Natural killer cell (primary cell): ENCODE measurements at regions not wholly inside any gene's neighbourhood (a gene's known extent, or its start where the extent isn't known, plus 50 kb on each side); places are given as distances from the start of the nearest gene placed in this dataset.

Experiments
- ATAC-seq, 3 donors: fragments of 150-1000 bp in 2 of 3; fragments of 200-7000 bp in 1 of 3; cut with Tn5 transposase; 1 replicate in 1 of 3; 2 replicates in 2 of 3; pipeline ENCODE4 v1.10.0; 2021; ENCODE audit warnings: mild to moderate bottlenecking in 2 of 3, moderate library complexity in 2 of 3
- DNase-seq, 2 donors: peaks; one replicate each; pipeline versions ENCODE4 v3.0.0 to v3.0.0-alpha.2; 2013 to 2021; ENCODE audit warnings: mixed read lengths in 1 of 2
- H3K27ac ChIP-seq: one replicate; pipeline ENCODE4 v1.5.1; 2013; ENCODE audit warnings: mild to moderate bottlenecking, low read length
- H3K27me3 ChIP-seq: one replicate; pipeline ENCODE4 v1.6.1; 2013; ENCODE audit warnings: low read length; ENCODE audit not compliant: control insufficient read depth, insufficient read depth
- H3K36me3 ChIP-seq: one replicate; pipeline ENCODE4 v1.6.1; 2013; ENCODE audit warnings: low read length; ENCODE audit not compliant: control insufficient read depth, insufficient read depth
- H3K4me1 ChIP-seq: one replicate; pipeline ENCODE4 v1.6.1; 2013; ENCODE audit warnings: low read length; ENCODE audit not compliant: control insufficient read depth, insufficient read depth
- H3K4me3 ChIP-seq: one replicate; pipeline ENCODE4 v1.5.1; 2013; ENCODE audit warnings: low read length
- H3K9me3 ChIP-seq: one replicate; pipeline ENCODE4 v1.6.1; 2013; ENCODE audit warnings: low read length; ENCODE audit not compliant: control insufficient read depth, insufficient read depth
- H3K27ac Mint-ChIP-seq, 2 donors: one replicate each; pipeline ENCODE4 v1.8.0; 2022; ENCODE audit warnings: mild to moderate bottlenecking in 2 of 2, mixed read lengths in 2 of 2, moderate library complexity in 1 of 2
- H3K27me3 Mint-ChIP-seq, 2 donors: one replicate each; pipeline ENCODE4 v1.8.0; 2022; ENCODE audit warnings: low read depth in 2 of 2, mixed read lengths in 2 of 2
- H3K36me3 Mint-ChIP-seq: one replicate; pipeline ENCODE4 v1.8.0; 2022; ENCODE audit warnings: mixed read lengths
- H3K4me1 Mint-ChIP-seq, 2 donors: one replicate each; pipeline ENCODE4 v1.8.0; 2022; ENCODE audit warnings: mixed read lengths in 2 of 2
- H3K4me3 Mint-ChIP-seq: one replicate; pipeline ENCODE4 v1.8.0; 2022; ENCODE audit warnings: mild to moderate bottlenecking, moderate library complexity, mixed read lengths
- H3K9me3 Mint-ChIP-seq, 2 donors: one replicate each; pipeline ENCODE4 v1.8.0; 2022; ENCODE audit warnings: mixed read lengths in 2 of 2
- CTCF ChIP-seq: fragments of 200-600 bp; IDR thresholded peaks from one replicate; pipeline ENCODE4 v1.8.0; 2022; ENCODE audit warnings: antibody characterized with exemption
- WGBS: methylation state at CpG from one replicate; pipeline ENCODE4 v1.1.7; 2013; ENCODE audit warnings: missing lambda C conversion rate; ENCODE audit not compliant: insufficient coverage; 5-methylcytosine and 5-hydroxymethylcytosine counted together
- intact Hi-C: fragments of 100-400 bp; cut with micrococcal nuclease; formaldehyde crosslinking; loops from one replicate; pipeline ENCODE4 v1.14.2; 2022

- 91% methylated on average over 3 of the region's 4 CpGs for WGBS
- ATAC-seq: no peak
- H3K27me3 Mint-ChIP-seq: no peaks in the 10 kb centered on the region
Measured at GRCh38 chr15:62337934-62338333, 172.8 kb upstream of the C2CD4B start.

GRCh38 chr15:62338497-62338896 is 173.4 kb upstream of the C2CD4B start:
- H3K27ac ChIP-seq: no peak overlapping the region
- no peaks in the 10 kb centered on the region for H3K4me1 Mint-ChIP-seq
- H3K27me3 ChIP-seq: no peaks in the 10 kb centered on the region
- no peaks in the 10 kb centered on the region for H3K9me3 Mint-ChIP-seq
- H3K36me3 Mint-ChIP-seq: no peaks in the 10 kb centered on the region
- H3K27me3 Mint-ChIP-seq: no peaks in the 10 kb centered on the region
- TF ChIP-seq CTCF: no peak
- DNase-seq: no peak
- intact Hi-C loops: no loop called here
- no peaks in the 10 kb centered on the region for H3K4me1 ChIP-seq
- H3K4me3 Mint-ChIP-seq: no peak overlapping the region
- no peak overlapping the region for H3K4me3 ChIP-seq
- ATAC-seq: no peak
- no peak overlapping the region for H3K27ac Mint-ChIP-seq
- WGBS: 73% methylated on average over 1 of the region's 1 CpG
- no peaks in the 10 kb centered on the region for H3K36me3 ChIP-seq
- H3K9me3 ChIP-seq: no peaks in the 10 kb centered on the region

More at GRCh38 chr15:62337934-62338333, 172.8 kb upstream of the C2CD4B start:
- Mint-ChIP-seq H3K4me3 (no peak overlapping the region), H3K36me3 (no peaks in the 10 kb centered on the region), H3K4me1 (no peaks in the 10 kb centered on the region), H3K9me3 (no peaks in the 10 kb centered on the region), H3K27ac (no peak overlapping the region)
- no peaks in the 10 kb centered on the region for H3K4me1 ChIP-seq
- DNase-seq: no peak
- intact Hi-C loops: no loop called here
- TF ChIP-seq CTCF: no peak
- H3K36me3 ChIP-seq: no peaks in the 10 kb centered on the region
- H3K4me3 ChIP-seq: no peak overlapping the region
- no peaks in the 10 kb centered on the region for H3K27me3 ChIP-seq
- no peaks in the 10 kb centered on the region for H3K9me3 ChIP-seq
- H3K27ac ChIP-seq: no peak overlapping the region

- Mint-ChIP-seq H3K4me1 (peaks cover 0 to 4% of the 10 kb centered on the region in 2 donors), H3K4me3 (no peak overlapping the region), H3K27me3 (peaks cover 0 to 4% of the 10 kb centered on the region in 2 donors), H3K36me3 (no peaks in the 10 kb centered on the region), H3K27ac (no peak overlapping the region), H3K9me3 (no peaks in the 10 kb centered on the region)
- H3K9me3 ChIP-seq: peaks cover 3% of the 10 kb centered on the region
- WGBS: 94% methylated on average over 9 of the region's 9 CpGs
- H3K27me3 ChIP-seq: no peaks in the 10 kb centered on the region
- H3K4me1 ChIP-seq: no peaks in the 10 kb centered on the region
- ATAC-seq: no peak
- H3K36me3 ChIP-seq: no peaks in the 10 kb centered on the region
- no peak overlapping the region for H3K4me3 ChIP-seq
- intact Hi-C loops: no loop called here
- no peak overlapping the region for H3K27ac ChIP-seq
- no peak for DNase-seq
- no peak for TF ChIP-seq CTCF
Measured at GRCh38 chr15:62342959-62343358, 177.9 kb upstream of the C2CD4B start.

- no peak for TF ChIP-seq CTCF
- Mint-ChIP-seq H3K4me1 (peaks cover 0 to 4% of the 10 kb centered on the region in 2 donors), H3K36me3 (no peaks in the 10 kb centered on the region), H3K27ac (no peak overlapping the region), H3K9me3 (no peaks in the 10 kb centered on the region), H3K4me3 (no peak overlapping the region), H3K27me3 (peaks cover 0 to 4% of the 10 kb centered on the region in 2 donors)
- Histone ChIP-seq H3K27me3 (no peaks in the 10 kb centered on the region), H3K9me3 (peaks cover 3% of the 10 kb centered on the region), H3K36me3 (no peaks in the 10 kb centered on the region), H3K27ac (no peak overlapping the region), H3K4me1 (no peaks in the 10 kb centered on the region), H3K4me3 (no peak overlapping the region)
- WGBS: 93% methylated on average over 10 of the region's 10 CpGs
- intact Hi-C loops: no loop called here
- no peak for DNase-seq
- ATAC-seq: no peak
Measured at GRCh38 chr15:62343397-62343796, 178.3 kb upstream of the C2CD4B start.
